Liver (tissue), 7 donors: ENCODE measurements at regions not wholly inside any gene's neighbourhood (a gene's known extent, or its start where the extent isn't known, plus 50 kb on each side); places are given as distances from the start of the nearest gene placed in this dataset.

Experiments used
- DNase-seq: peaks from one replicate; pipeline ENCODE4 v3.0.0-alpha.2; 2017; ENCODE audit warnings: low spot score
- H3K27ac ChIP-seq, 2 donors: one replicate each; pipeline ENCODE4 v1.7.0; 2013; ENCODE audit warnings: inconsistent platforms in 2 of 2, low read length in 2 of 2, control low read depth in 1 of 2, low read depth in 1 of 2, mild to moderate bottlenecking in 1 of 2
- H3K27me3 ChIP-seq, 4 donors: one replicate each; pipeline versions ENCODE4 v1.6.1 to v1.7.0; 2013; ENCODE audit warnings: low read length in 3 of 4, inconsistent platforms in 1 of 4, mild to moderate bottlenecking in 1 of 4, moderate library complexity in 1 of 4; ENCODE audit not compliant: control insufficient read depth in 4 of 4, insufficient read depth in 4 of 4
- H3K36me3 ChIP-seq, 4 donors: one replicate each; pipeline versions ENCODE4 v1.6.1 to v1.7.0; 2013; ENCODE audit warnings: low read length in 3 of 4, mild to moderate bottlenecking in 3 of 4, low read depth in 1 of 4, moderate library complexity in 1 of 4; ENCODE audit not compliant: control insufficient read depth in 4 of 4, insufficient read depth in 3 of 4
- H3K4me1 ChIP-seq, 4 donors: one replicate each; pipeline versions ENCODE4 v1.6.1 to v1.7.0; 2013; ENCODE audit warnings: low read length in 3 of 4, mild to moderate bottlenecking in 3 of 4, moderate library complexity in 1 of 4; ENCODE audit not compliant: control insufficient read depth in 4 of 4, insufficient read depth in 4 of 4
- H3K4me3 ChIP-seq, 3 donors: one replicate each; pipeline versions ENCODE4 v1.6.1 to v1.7.0; 2013; ENCODE audit warnings: low read length in 3 of 3, control low read depth in 1 of 3, low read depth in 1 of 3, mild to moderate bottlenecking in 1 of 3
- H3K9ac ChIP-seq, 2 donors: one replicate each; pipeline ENCODE4 v1.7.0; 2013; ENCODE audit warnings: low read length in 2 of 2, mild to moderate bottlenecking in 2 of 2, moderate library complexity in 2 of 2, control low read depth in 1 of 2, low read depth in 1 of 2
- H3K9me3 ChIP-seq, 4 donors: one replicate each; pipeline versions ENCODE4 v1.6.1 to v1.7.0; 2013; ENCODE audit warnings: low read length in 3 of 4; ENCODE audit not compliant: control insufficient read depth in 4 of 4
- EGR1 ChIP-seq, 2 donors: IDR thresholded peaks; 2 replicates each; pipeline ENCODE4 v1.6.1; 2016 to 2018; ENCODE audit warnings: antibody characterized with exemption in 2 of 2, low read depth in 2 of 2
- FOXA1 ChIP-seq: IDR thresholded peaks from 2 replicates; pipeline ENCODE4 v1.6.1; 2016; ENCODE audit warnings: antibody characterized with exemption
- FOXA2 ChIP-seq: IDR thresholded peaks from 2 replicates; pipeline ENCODE4 v1.6.1; 2016; ENCODE audit warnings: antibody characterized with exemption
- GABPA ChIP-seq, 2 donors: IDR thresholded peaks in 1 of 2; conservative IDR thresholded peaks in 1 of 2; 2 replicates each; pipeline ENCODE4 v1.6.1; 2016; ENCODE audit warnings: antibody characterized with exemption in 2 of 2, mild to moderate bottlenecking in 1 of 2, moderate library complexity in 1 of 2
- HNF4A ChIP-seq, 2 donors: conservative IDR thresholded peaks; 2 replicates each; pipeline ENCODE4 v1.6.1; 2016; ENCODE audit warnings: antibody characterized with exemption in 2 of 2, mild to moderate bottlenecking in 2 of 2
- JUND ChIP-seq, 2 donors: IDR thresholded peaks; 2 replicates each; pipeline ENCODE4 v1.6.1; 2016; ENCODE audit warnings: antibody characterized with exemption in 2 of 2
- NR2F2 ChIP-seq: IDR thresholded peaks from 2 replicates; pipeline ENCODE4 v1.6.1; 2016; ENCODE audit warnings: antibody characterized with exemption
- RXRA ChIP-seq, 2 donors: IDR thresholded peaks; 2 replicates each; pipeline ENCODE4 v1.6.1; 2017 to 2018; ENCODE audit warnings: antibody characterized with exemption in 2 of 2, mild to moderate bottlenecking in 1 of 2
- SP1 ChIP-seq: IDR thresholded peaks from 2 replicates; pipeline ENCODE4 v1.6.1; 2018; ENCODE audit warnings: antibody characterized with exemption, mild to moderate bottlenecking
- TAF1 ChIP-seq: conservative IDR thresholded peaks from 2 replicates; pipeline ENCODE4 v1.6.1; 2016; ENCODE audit warnings: antibody characterized with exemption, mild to moderate bottlenecking
- YY1 ChIP-seq: IDR thresholded peaks from 2 replicates; pipeline ENCODE4 v1.6.1; 2016; ENCODE audit warnings: antibody characterized with exemption, mild to moderate bottlenecking
- WGBS: extraction: QIAGEN DNeasy Blood & Tissue Kit; methylation state at CpG from one replicate; pipeline ENCODE4 v1.1.7; 2013; 5-methylcytosine and 5-hydroxymethylcytosine counted together
- TF ChIP-seq, protein P1 (sequence below): IDR thresholded peaks from 2 replicates; pipeline ENCODE4 v1.6.1; 2016; ENCODE audit warnings: antibody characterized with exemption
- TF ChIP-seq, protein P2 (sequence below): IDR thresholded peaks from 2 replicates; pipeline ENCODE4 v1.6.1; 2016; ENCODE audit warnings: antibody characterized with exemption
- TF ChIP-seq, protein P3 (sequence below): IDR thresholded peaks from 2 replicates; pipeline ENCODE4 v1.6.1; 2016; ENCODE audit warnings: antibody characterized with exemption
- donor health status: healthy.
- donor health status: healthy.
- donor health status: healthy.
- donor health status: healthy.

DNA sequence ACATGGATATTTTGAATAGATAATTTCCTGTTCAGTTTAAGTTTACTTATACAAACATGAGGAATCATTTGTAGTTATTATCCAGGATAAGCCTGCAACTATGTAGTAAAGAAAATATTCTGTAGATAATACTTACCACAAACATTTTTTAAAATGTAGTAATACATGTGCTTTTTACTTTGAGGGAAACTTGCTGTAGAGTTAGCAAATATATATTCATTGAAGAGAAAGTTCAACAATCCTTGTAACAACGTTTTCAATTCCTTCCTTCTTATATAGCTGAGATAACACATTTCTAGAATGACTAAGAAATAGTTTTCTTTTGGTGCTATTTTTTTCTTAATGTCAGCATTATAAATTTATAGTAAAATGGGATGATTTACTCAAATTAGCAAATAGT is 664.6 kb upstream of the ADAMTS5 start (continued):
- no peak for TF ChIP-seq GABPA (IDR thresholded peaks at IDR 0.05 in 1 of 2, conservative IDR thresholded peaks at IDR 0.05 in 1 of 2)

DNA sequence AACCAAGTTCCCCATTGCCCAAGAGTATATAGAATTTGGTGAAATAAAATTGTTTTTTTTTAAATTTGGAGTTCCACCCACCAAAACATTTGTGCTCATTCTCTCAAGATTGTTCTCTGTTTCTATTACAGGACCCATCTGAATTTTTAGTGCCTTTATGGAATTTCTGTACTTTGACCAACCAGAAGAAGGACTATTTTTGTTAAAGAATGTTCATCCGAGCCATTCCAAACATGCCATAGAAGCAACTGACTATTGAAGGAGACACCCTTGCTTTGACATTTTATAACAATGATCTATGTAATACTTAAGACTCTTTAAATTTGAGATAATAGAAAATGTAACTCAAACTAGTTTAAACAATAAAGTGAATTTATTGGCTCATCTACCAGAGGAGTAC is 655.7 kb upstream of the ADAMTS5 start:
- Histone ChIP-seq H3K36me3 (no peaks in the 10 kb centered on the region), H3K4me3 (no peak overlapping the region), H3K9ac (no peak overlapping the region), H3K27me3 (no peaks in the 10 kb centered on the region), H3K9me3 (no peaks in the 10 kb centered on the region), H3K27ac (no peak overlapping the region), H3K4me1 (no peaks in the 10 kb centered on the region)
- DNase-seq = no peak
- WGBS = 77% methylated on average over 1 of the region's 1 CpG
- TF ChIP-seq, protein P1, sequence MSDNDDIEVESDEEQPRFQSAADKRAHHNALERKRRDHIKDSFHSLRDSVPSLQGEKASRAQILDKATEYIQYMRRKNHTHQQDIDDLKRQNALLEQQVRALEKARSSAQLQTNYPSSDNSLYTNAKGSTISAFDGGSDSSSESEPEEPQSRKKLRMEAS = no peak
- no peak for TF ChIP-seq GABPA (IDR thresholded peaks at IDR 0.05 in 1 of 2, conservative IDR thresholded peaks at IDR 0.05 in 1 of 2)

DNA sequence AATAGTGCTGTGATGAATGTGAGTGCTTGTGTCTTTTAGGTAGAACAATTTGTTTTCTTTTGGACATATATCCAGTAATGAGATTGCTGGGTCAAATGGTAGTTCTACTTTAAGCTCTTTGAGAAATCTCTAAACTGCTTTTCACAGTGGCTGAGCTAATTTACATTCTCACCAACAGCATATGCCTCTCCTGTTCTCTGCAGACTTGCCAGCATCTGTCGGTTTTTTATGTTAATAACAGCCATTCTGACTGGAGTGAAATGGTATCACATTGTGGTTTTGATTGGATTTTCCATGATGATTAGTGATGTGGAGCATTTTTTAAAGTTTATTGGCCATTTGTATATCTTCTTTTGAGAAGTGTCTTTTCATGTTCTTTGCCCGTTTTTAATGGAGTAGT is 647.3 kb upstream of the ADAMTS5 start:
- Histone ChIP-seq H3K4me1 (no peaks in the 10 kb centered on the region), H3K27ac (no peak overlapping the region), H3K36me3 (no peaks in the 10 kb centered on the region), H3K4me3 (no peak overlapping the region), H3K9ac (no peak overlapping the region), H3K27me3 (no peaks in the 10 kb centered on the region), H3K9me3 (no peaks in the 10 kb centered on the region)
- WGBS = 58% methylated on average over 2 of the region's 2 CpGs
- TF ChIP-seq YY1 (no peak), NR2F2 (no peak), FOXA2 (no peak), FOXA1 (no peak), JUND (IDR thresholded peaks at IDR 0.05) (no peak), EGR1 (IDR thresholded peaks at IDR 0.05; ENCODE audit: low read depth in 2 of 2) (no peak), RXRA (IDR thresholded peaks at IDR 0.05) (no peak), HNF4A (conservative IDR thresholded peaks at IDR 0.05) (no peak), SP1 (no peak), TAF1 (no peak), GABPA (IDR thresholded peaks at IDR 0.05 in 1 of 2, conservative IDR thresholded peaks at IDR 0.05 in 1 of 2) (no peak)
- TF ChIP-seq, protein P1 = no peak
- TF ChIP-seq, protein P2, sequence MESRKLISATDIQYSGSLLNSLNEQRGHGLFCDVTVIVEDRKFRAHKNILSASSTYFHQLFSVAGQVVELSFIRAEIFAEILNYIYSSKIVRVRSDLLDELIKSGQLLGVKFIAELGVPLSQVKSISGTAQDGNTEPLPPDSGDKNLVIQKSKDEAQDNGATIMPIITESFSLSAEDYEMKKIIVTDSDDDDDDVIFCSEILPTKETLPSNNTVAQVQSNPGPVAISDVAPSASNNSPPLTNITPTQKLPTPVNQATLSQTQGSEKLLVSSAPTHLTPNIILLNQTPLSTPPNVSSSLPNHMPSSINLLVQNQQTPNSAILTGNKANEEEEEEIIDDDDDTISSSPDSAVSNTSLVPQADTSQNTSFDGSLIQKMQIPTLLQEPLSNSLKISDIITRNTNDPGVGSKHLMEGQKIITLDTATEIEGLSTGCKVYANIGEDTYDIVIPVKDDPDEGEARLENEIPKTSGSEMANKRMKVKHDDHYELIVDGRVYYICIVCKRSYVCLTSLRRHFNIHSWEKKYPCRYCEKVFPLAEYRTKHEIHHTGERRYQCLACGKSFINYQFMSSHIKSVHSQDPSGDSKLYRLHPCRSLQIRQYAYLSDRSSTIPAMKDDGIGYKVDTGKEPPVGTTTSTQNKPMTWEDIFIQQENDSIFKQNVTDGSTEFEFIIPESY = no peak
- TF ChIP-seq, protein P3, sequence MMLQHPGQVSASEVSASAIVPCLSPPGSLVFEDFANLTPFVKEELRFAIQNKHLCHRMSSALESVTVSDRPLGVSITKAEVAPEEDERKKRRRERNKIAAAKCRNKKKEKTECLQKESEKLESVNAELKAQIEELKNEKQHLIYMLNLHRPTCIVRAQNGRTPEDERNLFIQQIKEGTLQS = no peak
- DNase-seq = no peak

DNA sequence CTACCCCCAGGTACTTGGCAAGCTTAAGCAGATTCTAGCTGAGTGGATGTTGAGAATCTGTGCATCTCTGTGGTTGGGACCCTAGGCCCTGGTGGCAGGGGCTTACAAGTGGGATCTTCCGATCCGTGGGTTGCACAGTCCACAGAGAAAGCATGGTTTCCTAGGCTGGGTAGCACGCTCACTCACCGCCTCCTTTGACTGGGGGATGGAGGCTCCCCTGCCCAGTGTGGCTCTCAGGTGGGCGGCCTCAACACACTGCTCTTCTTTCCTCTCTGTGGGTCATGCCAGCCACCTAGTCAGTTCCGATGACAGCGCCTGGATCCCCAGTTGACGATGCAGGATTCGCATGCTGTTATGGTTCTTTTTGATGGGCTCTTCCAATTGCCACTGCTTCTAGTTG is 639.5 kb upstream of the ADAMTS5 start:
- Histone ChIP-seq H3K9me3 (no peaks in the 10 kb centered on the region), H3K27ac (no peak overlapping the region), H3K9ac (no peak overlapping the region), H3K4me3 (no peak overlapping the region), H3K4me1 (no peaks in the 10 kb centered on the region), H3K36me3 (no peaks in the 10 kb centered on the region), H3K27me3 (no peaks in the 10 kb centered on the region)
- DNase-seq = no peak
- 94% methylated on average over 9 of the region's 9 CpGs for WGBS
- TF ChIP-seq TAF1 (no peak), JUND (IDR thresholded peaks at IDR 0.05) (no peak)
- TF ChIP-seq, protein P3 = no peak
